GM18873 (cell line): ENCODE measurements at regions not wholly inside any gene's neighbourhood (a gene's known extent, or its start where the extent isn't known, plus 50 kb on each side); places are given as distances from the start of the nearest gene placed in this dataset.
"Not testable (repeated sequence)": the region's sequence is repeated elsewhere in the genome, so short reads cannot be mapped to it uniquely, and the experiment has no call there.

ENCODE experiments used
- ATAC-seq: cut with Tn5 transposase; IDR thresholded peaks from one replicate; pipeline ENCODE4 v1.9.1; 2021; ENCODE audit warnings: mild to moderate bottlenecking, moderate library complexity, moderate number of reproducible peaks; ENCODE audit not compliant: unreplicated experiment, low FRiP score

GRCh38 chr21:36246080-36246631, 73.8 kb upstream of the MORC3 start:
- no peak for ATAC-seq

GRCh38 chr21:36247316-36248010, 72.5 kb upstream of the MORC3 start:
- no peak for ATAC-seq

- no peak for ATAC-seq
Observed at GRCh38 chr21:36249576-36250422, 70.2 kb upstream of the MORC3 start.

GRCh38 chr21:36250423-36251075, 69.4 kb upstream of the MORC3 start:
- ATAC-seq: no peak

GRCh38 chr21:36254106-36254941, 65.7 kb upstream of the MORC3 start:
- peak; percentile 2 for ATAC-seq

GRCh38 chr21:36255663-36256062, 64.3 kb upstream of the MORC3 start:
- peak; percentile 65 for ATAC-seq

GRCh38 chr21:36257657-36258056, 62.3 kb upstream of the MORC3 start:
- ATAC-seq: no peak

- ATAC-seq: no peak
Observed at GRCh38 chr21:36260030-36260787, 59.8 kb upstream of the MORC3 start.

GRCh38 chr21:36260802-36261201, 59.2 kb upstream of the MORC3 start:
- ATAC-seq: no peak

- no peak for ATAC-seq
Observed at GRCh38 chr21:36261459-36261858, 58.5 kb upstream of the MORC3 start.

- no peak for ATAC-seq
Observed at GRCh38 chr21:36263797-36264196, 56.2 kb upstream of the MORC3 start.

- no peak for ATAC-seq
Observed at GRCh38 chr21:36265431-36265830, 54.6 kb upstream of the MORC3 start.

GRCh38 chr21:36267828-36268227, 52.2 kb upstream of the MORC3 start:
- not testable (repeated sequence) for ATAC-seq

- not testable (repeated sequence) for ATAC-seq
Observed at GRCh38 chr21:36268264-36268663, 51.7 kb upstream of the MORC3 start.
